GM06990 (cell line): ENCODE measurements at regions not wholly inside any gene's neighbourhood (a gene's known extent, or its start where the extent isn't known, plus 50 kb on each side); places are given as distances from the start of the nearest gene placed in this dataset.

Experiments used
- DNase-seq: peaks from one replicate; pipeline ENCODE4 v3.0.0-alpha.2; 2011; ENCODE audit not compliant: insufficient read length; ENCODE audit errors: extremely low read depth
- H3K27me3 ChIP-seq: replicated peaks from 2 replicates; pipeline ENCODE4 v1.6.0; 2011; ENCODE audit warnings: low read length; ENCODE audit not compliant: control insufficient read depth, insufficient read depth
- H3K36me3 ChIP-seq: 2 replicates; pipeline ENCODE4 v1.5.1; 2011; ENCODE audit warnings: low read length; ENCODE audit not compliant: control insufficient read depth, insufficient read depth
- H3K4me3 ChIP-seq: replicated peaks from 2 replicates; pipeline ENCODE4 v1.5.1; 2011; ENCODE audit warnings: low read depth, mild to moderate bottlenecking, control low read depth, low read length
- TF ChIP-seq, protein P1 (sequence below): IDR thresholded peaks from 2 replicates; pipeline ENCODE4 v1.5.1; 2011; ENCODE audit warnings: low read length, control low read depth, mild to moderate bottlenecking, inconsistent platforms; ENCODE audit not compliant: insufficient read depth, poor library complexity, severe bottlenecking

DNA sequence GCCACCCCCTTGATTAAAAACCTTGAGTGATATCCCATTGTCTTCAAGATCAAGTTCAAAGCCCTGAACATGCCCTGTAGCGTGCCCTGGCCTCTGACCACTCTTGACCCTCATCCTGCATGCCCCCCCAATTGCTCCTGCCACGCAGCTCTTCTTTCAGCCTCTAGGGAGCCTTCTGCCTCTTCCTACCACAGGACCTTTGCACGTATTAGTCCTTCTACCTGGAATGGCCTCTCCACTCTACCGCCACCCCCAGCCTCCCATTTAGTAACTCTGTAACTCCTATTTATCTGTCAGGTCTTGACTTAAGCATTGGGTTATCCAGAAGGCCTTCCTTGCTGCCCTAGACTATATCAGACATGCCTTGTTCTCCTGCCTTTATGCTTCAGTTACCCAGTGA is 203.6 kb downstream of the TRIM29 start:
- DNase-seq: no peak
- TF ChIP-seq, protein P1, sequence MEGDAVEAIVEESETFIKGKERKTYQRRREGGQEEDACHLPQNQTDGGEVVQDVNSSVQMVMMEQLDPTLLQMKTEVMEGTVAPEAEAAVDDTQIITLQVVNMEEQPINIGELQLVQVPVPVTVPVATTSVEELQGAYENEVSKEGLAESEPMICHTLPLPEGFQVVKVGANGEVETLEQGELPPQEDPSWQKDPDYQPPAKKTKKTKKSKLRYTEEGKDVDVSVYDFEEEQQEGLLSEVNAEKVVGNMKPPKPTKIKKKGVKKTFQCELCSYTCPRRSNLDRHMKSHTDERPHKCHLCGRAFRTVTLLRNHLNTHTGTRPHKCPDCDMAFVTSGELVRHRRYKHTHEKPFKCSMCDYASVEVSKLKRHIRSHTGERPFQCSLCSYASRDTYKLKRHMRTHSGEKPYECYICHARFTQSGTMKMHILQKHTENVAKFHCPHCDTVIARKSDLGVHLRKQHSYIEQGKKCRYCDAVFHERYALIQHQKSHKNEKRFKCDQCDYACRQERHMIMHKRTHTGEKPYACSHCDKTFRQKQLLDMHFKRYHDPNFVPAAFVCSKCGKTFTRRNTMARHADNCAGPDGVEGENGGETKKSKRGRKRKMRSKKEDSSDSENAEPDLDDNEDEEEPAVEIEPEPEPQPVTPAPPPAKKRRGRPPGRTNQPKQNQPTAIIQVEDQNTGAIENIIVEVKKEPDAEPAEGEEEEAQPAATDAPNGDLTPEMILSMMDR: no peak
- H3K27me3 ChIP-seq: peaks cover 1% of the 10 kb centered on the region
- no peaks in the 10 kb centered on the region for H3K36me3 ChIP-seq
- no peak overlapping the region for H3K4me3 ChIP-seq

DNA sequence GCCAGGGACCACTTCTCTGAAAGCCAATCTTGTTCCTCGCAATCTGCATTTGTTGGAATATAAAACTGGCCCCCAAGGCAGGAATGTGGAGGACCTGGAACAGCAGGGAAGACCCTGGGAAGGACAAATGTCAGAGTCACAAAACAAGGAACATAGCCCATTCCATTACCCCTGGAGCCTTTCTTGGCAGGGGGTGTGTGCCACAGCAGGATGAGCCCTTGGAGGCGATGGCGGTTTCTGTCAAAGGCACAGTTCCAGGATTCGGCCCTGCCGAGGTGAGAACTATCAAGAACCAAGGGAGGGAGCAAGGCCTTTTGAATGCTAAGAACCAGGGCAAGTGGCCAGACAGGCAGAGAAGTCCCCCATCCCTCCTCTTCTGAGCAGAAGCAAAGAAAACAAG is 204.3 kb downstream of the TRIM29 start:
- Histone ChIP-seq H3K27me3 (peaks cover 1% of the 10 kb centered on the region), H3K36me3 (no peaks in the 10 kb centered on the region), H3K4me3 (no peak overlapping the region)
- TF ChIP-seq, protein P1: no peak
- DNase-seq: no peak

DNA sequence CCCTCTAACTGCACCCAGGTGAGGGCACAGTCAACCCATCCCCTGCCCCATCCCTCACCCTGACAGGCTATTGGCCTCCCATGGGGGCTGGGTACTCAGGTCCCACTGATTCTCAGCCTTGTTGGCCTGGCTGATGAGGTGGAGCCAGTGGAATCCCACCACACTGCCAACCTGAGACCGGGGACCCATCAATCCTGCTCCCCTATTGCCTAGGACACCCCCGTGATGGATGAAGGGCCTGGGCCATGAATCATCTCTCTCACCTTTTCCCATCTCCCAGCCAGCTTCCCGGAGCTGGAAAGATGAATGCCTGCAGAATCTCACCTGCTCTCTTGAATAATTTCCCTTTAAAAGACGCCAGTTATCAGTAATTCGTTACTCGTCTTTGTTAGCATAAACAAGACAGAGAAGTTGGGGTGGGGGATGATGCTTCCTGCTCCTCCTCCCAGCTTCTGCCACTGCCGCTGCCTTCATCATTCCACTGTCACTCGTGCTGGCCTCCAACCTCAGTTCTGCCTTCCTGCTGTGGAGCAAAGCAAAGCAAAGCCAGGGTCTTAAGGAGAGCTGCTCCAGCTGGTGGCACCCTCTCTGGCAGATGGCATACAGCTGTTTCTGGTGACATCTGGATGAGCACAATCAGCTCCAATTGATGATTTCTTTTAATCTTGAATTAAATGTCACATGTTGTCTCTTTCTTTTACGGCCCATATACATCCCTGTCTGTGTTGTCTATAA is 204.0 kb upstream of the NECTIN1 start:
- Histone ChIP-seq H3K27me3 (peaks cover 1% of the 10 kb centered on the region), H3K36me3 (no peaks in the 10 kb centered on the region), H3K4me3 (no peak overlapping the region)
- no peak for DNase-seq
- TF ChIP-seq, protein P1: no peak

DNA sequence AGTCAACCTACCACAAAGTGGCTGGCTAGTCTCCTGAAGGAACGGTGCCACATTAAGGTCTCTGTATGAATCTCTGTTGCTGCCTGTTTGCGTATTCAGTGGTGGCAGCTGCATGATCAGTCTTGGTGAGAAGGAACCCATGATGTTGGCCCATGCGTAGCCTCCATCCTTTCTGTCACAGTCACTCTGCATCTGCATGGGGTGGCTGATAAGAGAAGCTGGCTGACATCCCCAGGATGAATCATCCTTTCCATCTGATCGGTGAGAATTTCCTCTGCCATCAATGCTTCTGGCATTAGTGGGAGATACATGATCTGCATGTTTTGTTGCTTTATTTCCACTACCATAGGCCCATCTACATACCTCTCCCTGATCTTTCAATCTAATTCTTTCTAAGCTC is 199.0 kb upstream of the NECTIN1 start:
- TF ChIP-seq, protein P1: no peak
- H3K27me3 ChIP-seq: peaks cover 3% of the 10 kb centered on the region
- H3K4me3 ChIP-seq: no peak overlapping the region
- no peak for DNase-seq
- H3K36me3 ChIP-seq: no peaks in the 10 kb centered on the region

DNA sequence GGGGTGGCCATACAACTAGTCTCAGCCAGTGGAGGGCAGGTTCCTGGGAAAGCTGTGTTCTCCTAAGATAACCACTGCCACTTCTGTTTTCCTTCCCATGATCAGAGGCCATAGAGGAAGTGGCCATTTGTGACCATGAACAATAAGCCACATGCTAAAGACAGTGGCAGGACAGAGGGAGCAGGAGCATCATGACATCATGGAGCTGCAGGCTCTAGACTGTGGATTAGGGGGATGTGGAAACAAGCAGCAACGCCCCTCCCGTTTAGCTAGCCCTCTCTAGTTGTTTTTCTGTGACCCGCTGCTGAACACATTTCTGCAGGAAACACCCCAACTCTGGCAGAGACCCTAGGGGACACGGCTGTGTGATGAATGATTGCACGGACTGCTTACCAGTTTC is 195.0 kb upstream of the NECTIN1 start:
- DNase-seq: no peak

More for the DNA sequence above, 195.0 kb upstream of the NECTIN1 start:
- TF ChIP-seq, protein P1: no peak
- H3K4me3 ChIP-seq: no peak overlapping the region
- peaks cover 1% of the 10 kb centered on the region for H3K27me3 ChIP-seq
- H3K36me3 ChIP-seq: no peaks in the 10 kb centered on the region
